Astrocyte of the cerebellum (primary cell): ENCODE measurements at regions not wholly inside any gene's neighbourhood (a gene's known extent, or its start where the extent isn't known, plus 50 kb on each side); places are given as distances from the start of the nearest gene placed in this dataset.

Experiments
- DNase-seq: peaks from one replicate; pipeline ENCODE4 v3.0.0-alpha.2; 2011; ENCODE audit warnings: low read depth
- H3K4me3 ChIP-seq: 2 replicates; pipeline ENCODE4 v1.5.1; 2011; ENCODE audit warnings: mild to moderate bottlenecking, low read depth, low read length, moderate library complexity
- CTCF ChIP-seq: IDR thresholded peaks from 2 replicates; pipeline ENCODE4 v1.5.1; 2012; ENCODE audit warnings: low read length, low read depth, moderate library complexity, mild to moderate bottlenecking; ENCODE audit errors: missing control alignments
- in situ Hi-C: cut with HindIII; loops from 2 replicates; pipeline ENCODE4 v1.10.0; 2017; ENCODE audit warnings: low sequenced_read_pairs

- no peak for TF ChIP-seq CTCF
- in situ Hi-C loops, result no loop called here
- no peak for DNase-seq
- H3K4me3 ChIP-seq, result no peak overlapping the region
These were observed 92.4 kb upstream of the CDH10 start for GRCh38 chr5:24737163-24737562.

GRCh38 chr5:24735284-24735683 lies 90.5 kb upstream of the CDH10 start:
- in situ Hi-C loops, result no loop called here
- no peak for DNase-seq
- TF ChIP-seq CTCF, result no peak
- H3K4me3 ChIP-seq, result no peak overlapping the region

- no peak for DNase-seq
- in situ Hi-C loops, result no loop called here
- no peak for TF ChIP-seq CTCF
- no peak overlapping the region for H3K4me3 ChIP-seq
These were observed 87.4 kb upstream of the CDH10 start for GRCh38 chr5:24732184-24732583.

- H3K4me3 ChIP-seq, result no peak overlapping the region
- no peak for DNase-seq
- no peak for TF ChIP-seq CTCF
- in situ Hi-C loops, result no loop called here
These were observed 76.0 kb upstream of the CDH10 start for GRCh38 chr5:24720743-24721142.

GRCh38 chr5:24714746-24715145 lies 70.0 kb upstream of the CDH10 start:
- no peak overlapping the region for H3K4me3 ChIP-seq
- TF ChIP-seq CTCF, result no peak
- DNase-seq, result no peak
- in situ Hi-C loops, result no loop called here

- no peak overlapping the region for H3K4me3 ChIP-seq
- in situ Hi-C loops, result no loop called here
- no peak for TF ChIP-seq CTCF
- no peak for DNase-seq
These were observed 68.2 kb upstream of the CDH10 start for GRCh38 chr5:24712947-24713346.

- no peak overlapping the region for H3K4me3 ChIP-seq
- TF ChIP-seq CTCF, result no peak
- no peak for DNase-seq
- in situ Hi-C loops, result no loop called here
These were observed 67.3 kb upstream of the CDH10 start for GRCh38 chr5:24712047-24712446.
